GM18861 (cell line): ENCODE measurements at regions not wholly inside any gene's neighbourhood (a gene's known extent, or its start where the extent isn't known, plus 50 kb on each side); places are given as distances from the start of the nearest gene placed in this dataset.
"Not testable (repeated sequence)": the region's sequence is repeated elsewhere in the genome, so short reads cannot be mapped to it uniquely, and the experiment has no call there.

Source experiments
- ATAC-seq: cut with Tn5 transposase; IDR thresholded peaks from one replicate; pipeline ENCODE4 v1.9.1; 2021; ENCODE audit not compliant: unreplicated experiment

GRCh38 chr5:124140060-124140459 is 606.4 kb downstream of the ZNF608 start:
- ATAC-seq = no peak

- no peak for ATAC-seq
Measured at GRCh38 chr5:124139477-124139876, 607.0 kb downstream of the ZNF608 start.

- ATAC-seq = no peak
Measured at GRCh38 chr5:124136609-124137008, 609.8 kb downstream of the ZNF608 start.

- ATAC-seq = no peak
Measured at GRCh38 chr5:124134941-124135340, 611.5 kb downstream of the ZNF608 start.

- no peak for ATAC-seq
Measured at GRCh38 chr5:124133406-124133805, 613.0 kb downstream of the ZNF608 start.

- no peak for ATAC-seq
Measured at GRCh38 chr5:124132843-124133242, 613.6 kb downstream of the ZNF608 start.

GRCh38 chr5:124131466-124131865 is 615.0 kb downstream of the ZNF608 start:
- ATAC-seq = no peak

- ATAC-seq = no peak
Measured at GRCh38 chr5:124130816-124131215, 615.6 kb downstream of the ZNF608 start.

GRCh38 chr5:124128867-124129266 is 616.9 kb downstream of the CSNK1G3 start:
- ATAC-seq = no peak

- peak; percentile 93 for ATAC-seq
Measured at GRCh38 chr5:124126504-124127217, 614.7 kb downstream of the CSNK1G3 start.

GRCh38 chr5:124124711-124125229 is 612.8 kb downstream of the CSNK1G3 start:
- ATAC-seq = no peak

GRCh38 chr5:124121198-124121597 is 609.2 kb downstream of the CSNK1G3 start:
- no peak for ATAC-seq

GRCh38 chr5:124114911-124115310 is 602.9 kb downstream of the CSNK1G3 start:
- no peak for ATAC-seq

GRCh38 chr5:124111886-124112285 is 599.9 kb downstream of the CSNK1G3 start:
- no peak for ATAC-seq

- ATAC-seq = no peak
Measured at GRCh38 chr5:124110942-124111341, 599.0 kb downstream of the CSNK1G3 start.

- ATAC-seq = no peak
Measured at GRCh38 chr5:124105326-124105725, 593.3 kb downstream of the CSNK1G3 start.

GRCh38 chr5:124104821-124105220 is 592.8 kb downstream of the CSNK1G3 start:
- no peak for ATAC-seq

GRCh38 chr5:124104344-124104743 is 592.4 kb downstream of the CSNK1G3 start:
- no peak for ATAC-seq

GRCh38 chr5:124103671-124104070 is 591.7 kb downstream of the CSNK1G3 start:
- no peak for ATAC-seq

- not testable (repeated sequence) for ATAC-seq
Measured at GRCh38 chr5:124103056-124103455, 591.1 kb downstream of the CSNK1G3 start.

GRCh38 chr5:124102486-124102885 is 590.5 kb downstream of the CSNK1G3 start:
- ATAC-seq = no peak

GRCh38 chr5:124093658-124094057 is 581.7 kb downstream of the CSNK1G3 start:
- ATAC-seq = no peak

GRCh38 chr5:124090115-124090514 is 578.1 kb downstream of the CSNK1G3 start:
- ATAC-seq = no peak
